ENCODE measurements at regions not wholly inside any gene's neighbourhood (a gene's known extent, or its start where the extent isn't known, plus 50 kb on each side); places are given as distances from the start of the nearest gene placed in this dataset.
"Not testable (repeated sequence)": the region's sequence is repeated elsewhere in the genome, so short reads cannot be mapped to it uniquely, and the experiment has no call there.

GRCh38 chr15:53189860-53190259, 399.7 kb upstream of the ONECUT1 start:
- no peak for DNase-seq (ENCODE audit: extremely low read depth in 1 of 4, low spot score in 3 of 4)
- POLR2A ChIA-PET = no interaction called here
- Histone ChIP-seq H3K79me2 (ENCODE audit: control insufficient read depth, insufficient read depth, low read length) (no peaks in the 10 kb centered on the region), H2AFZ (ENCODE audit: low read depth, low read length) (no peak overlapping the region), H4K20me1 (replicated peaks; ENCODE audit: control insufficient read depth, insufficient read depth, low read length) (no peaks in the 10 kb centered on the region), H3K27me3 (ENCODE audit: control insufficient read depth in 2 of 2, insufficient read depth in 2 of 2, low read length in 2 of 2) (no peaks in the 10 kb centered on the region), H3K9me3 (replicated peaks; ENCODE audit: control insufficient read depth, insufficient read depth, low read depth, low read length) (no peaks in the 10 kb centered on the region), H3K27ac (ENCODE audit: extremely low read depth, low read depth, low read length) (no peak overlapping the region), H3K4me2 (ENCODE audit: insufficient read depth, low read length) (no peak overlapping the region), H3K9me1 (ENCODE audit: control insufficient read depth, insufficient read depth, low read length) (no peaks in the 10 kb centered on the region), H3K4me3 (no peak overlapping the region), H3K9ac (ENCODE audit: insufficient read depth in 1 of 2, low read depth in 2 of 2, low read length in 2 of 2) (no peak overlapping the region), H3K36me3 (ENCODE audit: control insufficient read depth, insufficient read depth, low read length) (no peaks in the 10 kb centered on the region), H3K4me1 (replicated peaks in 1 of 2; ENCODE audit: control insufficient read depth in 2 of 2, insufficient read depth in 2 of 2, low read length in 2 of 2) (no peaks in the 10 kb centered on the region)
- no peak for ATAC-seq
- 0% methylated on average over 4 of the region's 4 CpGs for WGBS (ENCODE audit: insufficient coverage, low coverage, missing lambda C conversion rate)
- no peak for TF ChIP-seq ZNF444 (CRISPR knock-in tag; IDR thresholded peaks at IDR 0.05)
- TF ChIP-seq RBM14 (IDR thresholded peaks at IDR 0.05; ENCODE audit: borderline replicate concordance, insufficient read depth, low read depth, low read length) = no peak
- TF ChIP-seq CBFA2T2 (conservative IDR thresholded peaks at IDR 0.05) = no peak
- FAIRE-seq = no peak
- no TSS peak for BruUV-seq (replicated peaks)
- in situ Hi-C loops (cut with MboI) (loop anchor here (10.0 to 25.0 kb wide), 2 partner anchors 415 to 928 kb away; no protein-coding TSS in a partner anchor), intact Hi-C loops (cut with micrococcal nuclease) (no loop called here)
- CTCF ChIA-PET (ENCODE audit: low intra/inter-chr PET ratio) = no interaction called here

DNA sequence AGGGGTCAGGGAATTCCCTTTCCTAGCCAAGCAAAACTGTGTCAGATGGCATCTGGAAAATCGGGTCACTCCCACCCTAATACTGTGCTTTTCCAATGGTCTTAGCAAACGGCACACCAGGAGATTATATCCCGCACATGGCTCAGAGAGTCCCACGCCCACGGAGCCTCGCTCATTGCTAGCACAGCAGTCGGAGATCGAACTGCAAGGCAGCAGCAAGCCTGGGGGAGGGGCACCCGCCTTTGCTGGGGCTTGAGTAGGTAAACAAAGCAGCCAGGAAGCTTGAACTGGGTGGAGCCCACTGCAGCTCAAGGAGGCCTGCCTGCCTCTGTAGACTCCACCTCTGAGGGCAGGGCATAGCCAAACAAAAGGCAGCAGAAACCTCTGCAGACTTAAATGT, 393.3 kb upstream of the ONECUT1 start:
- POLR2A ChIA-PET; CTCF ChIA-PET (ENCODE audit: low intra/inter-chr PET ratio); intact Hi-C loops (cut with micrococcal nuclease); H2AFZ ChIP-seq (ENCODE audit: low read depth, low read length); H3K36me3 ChIP-seq (ENCODE audit: control insufficient read depth, insufficient read depth, low read length); H3K9me3 ChIP-seq (replicated peaks; ENCODE audit: control insufficient read depth, insufficient read depth, low read depth, low read length); H3K4me3 ChIP-seq; H3K9ac ChIP-seq (ENCODE audit: insufficient read depth in 1 of 2, low read depth in 2 of 2, low read length in 2 of 2); H3K27ac ChIP-seq (ENCODE audit: extremely low read depth, low read depth, low read length); H3K9me1 ChIP-seq (ENCODE audit: control insufficient read depth, insufficient read depth, low read length); H3K4me1 ChIP-seq (replicated peaks in 1 of 2; ENCODE audit: control insufficient read depth in 2 of 2, insufficient read depth in 2 of 2, low read length in 2 of 2); H3K4me2 ChIP-seq (ENCODE audit: insufficient read depth, low read length); FAIRE-seq; BruUV-seq (replicated peaks); H3K79me2 ChIP-seq (ENCODE audit: control insufficient read depth, insufficient read depth, low read length); DNase-seq (ENCODE audit: extremely low read depth in 1 of 4, low spot score in 3 of 4); H4K20me1 ChIP-seq (replicated peaks; ENCODE audit: control insufficient read depth, insufficient read depth, low read length); H3K27me3 ChIP-seq (ENCODE audit: control insufficient read depth in 2 of 2, insufficient read depth in 2 of 2, low read length in 2 of 2); ATAC-seq: not testable (repeated sequence)
- in situ Hi-C loops (cut with MboI) = loop anchor here (25.0 kb wide), 1 partner anchor 921 kb away; no protein-coding TSS in a partner anchor
- WGBS (ENCODE audit: insufficient coverage, low coverage, missing lambda C conversion rate) = 0% methylated on average over 8 of the region's 9 CpGs
